IPS-NIHi7 (cell line): ENCODE measurements at regions not wholly inside any gene's neighbourhood (a gene's known extent, or its start where the extent isn't known, plus 50 kb on each side); places are given as distances from the start of the nearest gene placed in this dataset.

Source experiments
- DNase-seq: peaks from one replicate; pipeline ENCODE4 v3.0.0; 2012; ENCODE audit warnings: mixed read lengths; ENCODE audit errors: extremely low spot score

- DNase-seq, result no peak
Measured at GRCh38 chr7:13139436-13139835, 452.0 kb downstream of the ARL4A start.

DNA sequence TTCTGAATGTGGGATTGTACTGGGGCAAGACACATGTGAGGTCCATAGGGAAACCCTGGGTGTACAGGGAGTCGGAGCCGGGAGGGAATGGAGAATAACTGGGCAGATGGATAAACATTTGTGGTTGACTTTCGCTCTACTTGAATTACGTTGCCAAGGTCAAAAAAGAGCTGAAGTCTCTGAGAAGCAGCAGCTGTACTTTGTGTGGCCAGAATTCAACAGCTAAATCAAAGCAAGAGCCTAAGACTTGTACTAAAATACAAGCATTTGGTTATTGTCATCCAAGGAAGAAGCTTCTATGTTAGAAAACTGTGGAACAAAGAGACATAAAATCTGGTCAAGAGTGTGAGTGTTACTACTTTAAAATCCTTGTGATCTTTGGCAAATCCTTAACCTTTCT, 457.2 kb downstream of the ARL4A start:
- DNase-seq, result no peak

DNA sequence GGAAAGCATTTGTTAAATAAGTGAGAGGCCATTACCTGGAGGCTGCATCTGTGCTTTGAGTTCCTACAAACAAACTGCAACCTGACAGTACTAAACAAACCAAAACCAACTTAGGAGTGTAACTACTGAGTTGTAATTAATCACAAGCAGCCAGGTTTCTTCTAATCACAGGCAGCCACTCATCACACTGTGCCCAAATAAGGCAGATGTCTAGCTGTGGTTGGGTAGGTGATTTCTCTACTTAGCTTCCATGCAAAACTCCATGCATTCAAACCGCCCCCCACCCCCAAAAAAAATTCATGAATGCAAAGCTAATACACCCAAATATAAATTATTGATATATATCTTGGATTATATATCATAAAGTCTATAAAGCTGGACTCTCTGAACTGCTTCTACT, 461.1 kb downstream of the ARL4A start:
- no peak for DNase-seq

DNA sequence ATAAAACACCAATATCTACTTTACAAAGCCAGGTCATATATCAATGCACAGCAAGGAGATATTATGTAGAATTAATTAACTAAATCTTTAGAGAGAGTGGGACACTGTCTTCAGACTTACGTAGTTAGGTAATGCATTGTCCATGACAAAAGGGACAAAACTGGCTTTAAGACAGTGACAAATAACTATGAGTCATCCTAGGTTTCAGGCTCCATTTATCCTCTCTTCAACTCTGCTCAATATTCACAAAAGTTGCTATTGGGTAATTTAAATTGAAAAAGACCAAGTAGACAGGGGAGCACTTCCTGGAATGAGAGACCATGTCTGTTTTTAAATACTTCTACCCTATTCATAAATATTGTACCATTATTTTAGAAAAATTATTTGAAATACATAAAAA, 464.5 kb downstream of the ARL4A start:
- DNase-seq, result no peak

GRCh38 chr7:13152755-13153154, 465.3 kb downstream of the ARL4A start:
- no peak for DNase-seq

DNA sequence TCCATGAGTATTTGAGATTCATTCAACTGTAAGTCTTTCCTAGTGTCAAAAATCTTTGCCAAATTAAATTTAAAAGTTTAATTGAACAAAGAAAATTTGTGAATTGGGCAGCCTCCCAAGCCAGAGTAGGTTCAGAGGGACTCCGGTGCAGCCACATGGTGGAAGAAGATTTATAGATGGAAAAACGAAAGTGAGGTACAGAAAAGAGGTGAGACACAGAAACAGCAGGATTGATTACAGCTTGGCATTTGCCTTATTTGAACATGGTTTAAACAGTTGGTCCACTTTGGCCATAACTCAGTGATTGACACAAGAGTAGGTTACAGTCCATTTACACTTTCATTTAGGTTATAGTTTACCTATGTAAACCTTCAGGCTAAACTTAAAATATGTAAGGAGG, 465.8 kb downstream of the ARL4A start:
- no peak for DNase-seq

GRCh38 chr7:13153742-13154141, 466.3 kb downstream of the ARL4A start:
- DNase-seq, result no peak

GRCh38 chr7:13155188-13155587, 467.8 kb downstream of the ARL4A start:
- DNase-seq, result no peak

DNA sequence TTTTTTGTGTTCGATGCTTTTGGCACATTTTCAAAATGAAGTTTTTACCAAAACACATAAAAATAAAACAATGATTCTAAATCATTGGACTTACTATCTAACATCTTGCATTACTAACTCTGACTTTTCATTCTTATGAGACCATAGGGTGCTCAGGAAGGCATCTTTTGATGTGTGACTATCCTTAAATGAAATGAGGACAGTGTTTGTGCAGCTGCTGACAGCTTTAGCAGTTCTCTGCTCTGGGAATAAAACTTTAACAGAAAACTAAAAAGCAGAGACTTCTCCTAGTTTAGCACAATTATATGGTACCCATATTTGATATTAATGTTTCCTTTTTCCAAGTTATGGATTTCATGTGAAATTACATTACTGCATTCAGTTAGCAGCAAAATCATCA, 471.6 kb downstream of the ARL4A start:
- DNase-seq, result no peak

GRCh38 chr7:13159467-13160184, 472.2 kb downstream of the ARL4A start:
- DNase-seq, result no peak

DNA sequence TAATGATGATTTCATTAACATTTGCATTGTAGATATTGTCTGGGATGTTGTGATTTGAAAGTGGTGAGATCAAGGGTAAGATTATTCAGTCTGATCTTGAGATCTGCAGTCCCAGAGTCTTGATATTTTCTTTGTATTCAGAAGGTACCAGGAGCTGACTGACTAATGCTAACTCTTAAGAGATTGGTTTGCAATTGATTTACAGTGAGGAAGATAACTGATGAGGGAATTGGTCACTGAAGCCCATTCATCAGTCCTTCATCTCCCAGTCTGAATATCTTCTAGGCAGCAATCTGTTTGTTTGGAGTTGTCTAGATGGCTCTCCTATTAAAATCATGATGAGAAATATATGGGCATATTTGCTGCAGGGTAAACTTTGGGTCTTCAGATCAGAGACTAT, 473.7 kb downstream of the ARL4A start:
- DNase-seq, result no peak

GRCh38 chr7:13165854-13166253, 478.4 kb downstream of the ARL4A start:
- DNase-seq, result no peak

DNA sequence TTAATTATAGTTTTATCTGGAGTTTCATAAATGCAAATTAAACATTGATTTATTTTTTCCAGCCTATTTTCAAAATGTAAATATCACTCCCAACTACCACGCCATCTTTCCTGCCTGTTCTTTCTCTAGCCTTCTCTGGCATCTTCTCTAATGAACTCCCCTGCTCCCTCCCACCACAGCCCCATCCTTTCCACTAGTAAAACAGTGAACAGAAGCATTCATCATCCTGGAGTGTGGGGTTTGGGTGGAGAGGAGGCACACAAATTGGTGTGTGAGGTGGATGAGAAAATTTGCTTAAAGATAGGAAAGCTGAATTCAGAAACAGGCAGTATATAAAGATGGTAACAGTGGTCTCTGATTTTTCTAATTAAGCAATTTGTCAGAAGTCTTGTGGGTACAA, 479.4 kb downstream of the ARL4A start:
- DNase-seq, result no peak

DNA sequence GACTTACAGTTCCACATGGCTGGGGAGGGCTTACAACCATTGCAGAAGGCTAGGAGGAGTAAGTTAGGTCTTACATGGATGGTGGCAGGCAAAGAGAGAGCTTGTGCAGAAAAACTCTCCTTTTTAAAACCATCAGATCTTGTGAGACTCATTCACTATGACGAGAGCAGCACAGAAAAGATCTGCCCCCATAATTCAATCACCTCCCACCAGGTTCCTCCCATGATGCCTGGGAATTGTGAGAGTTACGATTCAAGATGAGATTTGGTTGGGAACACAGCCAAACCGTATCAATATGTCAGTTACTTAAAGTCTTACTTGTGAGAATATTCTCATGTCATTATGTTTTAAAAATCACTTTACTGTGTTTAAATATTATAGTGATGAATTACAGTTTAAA, 481.9 kb downstream of the ARL4A start:
- no peak for DNase-seq

DNA sequence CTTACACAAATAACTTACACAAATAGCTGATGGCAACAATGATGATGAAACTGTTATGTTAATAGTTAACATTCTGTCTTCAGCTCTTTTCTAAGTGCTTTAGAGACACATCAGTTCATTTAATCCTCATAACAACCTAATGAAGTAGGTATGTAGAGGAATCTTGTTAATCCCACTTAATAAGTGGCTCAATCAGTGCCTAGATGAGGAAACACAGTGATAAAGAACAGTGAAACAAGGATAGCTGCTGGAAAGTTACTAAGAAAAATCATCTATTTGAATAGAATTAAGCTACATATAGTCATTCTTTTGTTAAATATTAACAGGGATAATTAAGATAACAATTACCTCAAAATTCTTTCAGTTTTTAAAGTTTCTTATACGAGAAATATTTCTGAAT, 487.6 kb downstream of the ARL4A start:
- DNase-seq, result no peak

DNA sequence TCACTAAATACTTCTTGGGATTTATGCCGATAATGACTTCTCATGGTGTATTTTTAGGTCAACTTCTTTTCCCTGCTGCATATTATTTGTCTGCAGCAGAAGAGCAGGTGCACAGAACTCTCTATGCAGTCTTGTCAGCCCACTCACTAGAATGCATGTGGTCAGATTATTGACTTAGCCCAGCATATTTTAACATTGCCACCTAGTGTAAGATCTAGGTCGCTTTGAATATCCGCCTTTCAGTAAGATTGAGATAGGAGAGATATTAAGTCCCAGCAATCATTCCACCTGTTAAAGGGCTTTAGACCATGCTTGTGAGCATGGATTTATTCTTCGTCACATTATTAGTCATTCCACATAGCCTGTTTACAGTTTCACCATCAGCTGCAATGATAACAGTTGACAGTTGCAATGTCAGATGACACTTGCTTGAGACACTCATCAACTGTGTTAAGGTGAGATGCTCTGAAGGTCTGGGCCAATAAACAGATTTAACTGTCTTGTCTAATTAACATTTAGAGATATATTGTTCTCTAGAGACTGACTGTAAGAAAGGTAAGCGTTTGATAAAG, 491.7 kb downstream of the ARL4A start:
- no peak for DNase-seq

DNA sequence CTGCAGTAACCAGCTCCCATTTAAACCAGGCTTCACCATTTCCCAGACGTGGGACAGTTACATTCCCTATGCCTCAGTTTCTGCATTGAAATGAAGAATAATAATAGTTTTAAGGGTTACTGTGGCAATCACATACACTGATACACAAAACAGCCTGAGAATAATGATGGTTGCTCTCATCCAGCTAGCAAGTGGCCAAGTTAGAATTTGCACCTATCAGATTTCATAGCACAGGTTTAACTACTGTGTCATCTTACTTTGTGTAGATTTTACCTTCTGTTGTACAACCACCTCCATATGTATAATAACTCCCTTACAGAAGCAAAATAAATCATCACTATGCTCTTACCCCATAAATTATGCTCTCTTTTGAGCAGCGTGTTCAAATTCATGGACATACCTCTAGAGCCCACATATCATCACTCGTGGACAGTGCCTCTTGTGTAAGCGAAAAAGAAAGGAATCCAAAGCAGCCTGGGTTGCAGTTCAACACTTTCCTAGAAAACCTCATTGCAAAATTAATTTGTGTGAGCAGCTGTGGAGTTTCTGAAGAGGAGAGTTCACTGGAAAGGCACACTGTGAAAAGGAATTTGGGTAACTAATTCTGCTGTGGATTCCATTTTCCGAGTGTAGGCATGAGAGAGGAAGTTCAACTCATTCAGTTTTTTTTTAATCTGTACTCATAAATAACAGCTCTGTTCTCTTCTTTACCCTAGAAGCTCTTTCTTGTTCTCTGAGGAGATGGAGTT, 492.5 kb downstream of the ARL4A start:
- DNase-seq, result no peak

DNA sequence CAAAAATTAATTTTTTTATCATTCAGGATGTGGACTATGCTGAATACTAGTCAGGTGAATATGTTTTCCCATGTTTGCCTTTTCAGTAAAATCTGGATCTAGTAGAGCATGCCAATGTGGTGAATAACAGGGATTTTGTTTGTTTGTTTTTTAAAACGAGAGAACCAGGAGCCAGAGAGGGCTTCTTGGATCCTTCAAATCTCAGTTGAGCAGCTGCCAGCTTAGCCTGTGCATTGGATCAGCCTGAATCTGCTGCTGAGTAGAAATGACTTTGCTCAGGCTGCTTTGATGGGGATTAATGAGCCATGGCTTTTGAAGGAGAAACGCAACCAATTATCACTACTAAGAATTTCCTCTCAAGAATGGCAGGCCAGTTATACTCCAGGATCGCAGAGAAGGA, 493.8 kb downstream of the ARL4A start:
- DNase-seq, result no peak

GRCh38 chr7:13185139-13185538, 497.7 kb downstream of the ARL4A start:
- no peak for DNase-seq

- no peak for DNase-seq
Measured at GRCh38 chr7:13188236-13188805, 500.9 kb downstream of the ARL4A start.

DNA sequence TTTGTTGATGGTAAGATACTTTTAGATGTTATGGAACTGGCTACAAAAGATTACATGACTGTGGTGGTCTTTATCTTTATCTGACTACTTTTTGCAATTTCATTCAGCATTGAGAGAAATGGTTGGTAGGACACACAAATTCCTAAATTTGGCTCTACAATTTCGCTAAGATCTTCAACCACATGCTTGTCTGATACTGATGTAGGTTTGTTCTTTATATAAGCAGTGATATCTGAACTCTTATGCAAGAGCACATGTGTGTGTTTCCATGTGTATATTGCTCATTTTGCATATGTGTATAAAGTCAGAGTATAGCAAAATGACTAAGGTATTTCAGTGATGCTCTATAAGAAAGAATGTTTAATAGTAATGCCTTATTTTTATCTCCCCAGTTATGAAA, 501.5 kb downstream of the ARL4A start:
- DNase-seq, result no peak

- DNase-seq, result no peak
Measured at GRCh38 chr7:13189668-13190067, 502.2 kb downstream of the ARL4A start.

DNA sequence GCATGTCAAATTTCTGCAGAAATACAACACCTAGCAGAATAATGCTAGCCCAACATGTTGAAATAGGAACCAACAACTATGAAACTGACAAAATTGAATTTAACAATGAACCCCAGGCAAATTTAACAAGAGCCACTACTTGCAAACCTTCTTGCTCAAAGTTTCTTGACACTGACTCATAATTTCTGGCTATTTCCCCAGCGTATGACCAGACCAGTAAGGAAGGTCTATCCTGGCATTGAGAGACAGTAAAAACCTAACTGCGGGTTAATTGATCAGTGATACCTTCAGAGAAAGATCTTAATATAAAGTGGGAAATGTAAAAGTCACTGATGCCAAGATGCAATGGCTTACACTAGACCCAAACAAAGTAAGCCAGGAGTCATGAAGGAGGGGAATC, 510.1 kb downstream of the ARL4A start:
- no peak for DNase-seq
